Natural killer cell (primary cell): ENCODE measurements at regions not wholly inside any gene's neighbourhood (a gene's known extent, or its start where the extent isn't known, plus 50 kb on each side); places are given as distances from the start of the nearest gene placed in this dataset.

ENCODE experiments used
- ATAC-seq, 3 donors: fragments of 150-1000 bp in 2 of 3; fragments of 200-7000 bp in 1 of 3; cut with Tn5 transposase; 1 replicate in 1 of 3; 2 replicates in 2 of 3; pipeline ENCODE4 v1.10.0; 2021; ENCODE audit warnings: mild to moderate bottlenecking in 2 of 3, moderate library complexity in 2 of 3
- DNase-seq, 2 donors: peaks; one replicate each; pipeline versions ENCODE4 v3.0.0 to v3.0.0-alpha.2; 2013 to 2021; ENCODE audit warnings: mixed read lengths in 1 of 2
- H3K27ac ChIP-seq: one replicate; pipeline ENCODE4 v1.5.1; 2013; ENCODE audit warnings: mild to moderate bottlenecking, low read length
- H3K27me3 ChIP-seq: one replicate; pipeline ENCODE4 v1.6.1; 2013; ENCODE audit warnings: low read length; ENCODE audit not compliant: control insufficient read depth, insufficient read depth
- H3K36me3 ChIP-seq: one replicate; pipeline ENCODE4 v1.6.1; 2013; ENCODE audit warnings: low read length; ENCODE audit not compliant: control insufficient read depth, insufficient read depth
- H3K4me1 ChIP-seq: one replicate; pipeline ENCODE4 v1.6.1; 2013; ENCODE audit warnings: low read length; ENCODE audit not compliant: control insufficient read depth, insufficient read depth
- H3K4me3 ChIP-seq: one replicate; pipeline ENCODE4 v1.5.1; 2013; ENCODE audit warnings: low read length
- H3K9me3 ChIP-seq: one replicate; pipeline ENCODE4 v1.6.1; 2013; ENCODE audit warnings: low read length; ENCODE audit not compliant: control insufficient read depth, insufficient read depth
- H3K27ac Mint-ChIP-seq, 2 donors: one replicate each; pipeline ENCODE4 v1.8.0; 2022; ENCODE audit warnings: mild to moderate bottlenecking in 2 of 2, mixed read lengths in 2 of 2, moderate library complexity in 1 of 2
- H3K27me3 Mint-ChIP-seq, 2 donors: one replicate each; pipeline ENCODE4 v1.8.0; 2022; ENCODE audit warnings: low read depth in 2 of 2, mixed read lengths in 2 of 2
- H3K36me3 Mint-ChIP-seq: one replicate; pipeline ENCODE4 v1.8.0; 2022; ENCODE audit warnings: mixed read lengths
- H3K4me1 Mint-ChIP-seq, 2 donors: one replicate each; pipeline ENCODE4 v1.8.0; 2022; ENCODE audit warnings: mixed read lengths in 2 of 2
- H3K4me3 Mint-ChIP-seq: one replicate; pipeline ENCODE4 v1.8.0; 2022; ENCODE audit warnings: mild to moderate bottlenecking, moderate library complexity, mixed read lengths
- H3K9me3 Mint-ChIP-seq, 2 donors: one replicate each; pipeline ENCODE4 v1.8.0; 2022; ENCODE audit warnings: mixed read lengths in 2 of 2
- WGBS: methylation state at CpG from one replicate; pipeline ENCODE4 v1.1.7; 2013; ENCODE audit warnings: missing lambda C conversion rate; ENCODE audit not compliant: insufficient coverage; 5-methylcytosine and 5-hydroxymethylcytosine counted together
- intact Hi-C: fragments of 100-400 bp; cut with micrococcal nuclease; formaldehyde crosslinking; loops from one replicate; pipeline ENCODE4 v1.14.2; 2022
- TF ChIP-seq, protein P1 (sequence below): fragments of 200-600 bp; IDR thresholded peaks from one replicate; pipeline ENCODE4 v1.8.0; 2022; ENCODE audit warnings: antibody characterized with exemption

GRCh38 chr6:43865932-43866645 is 96.1 kb downstream of the VEGFA start:
- no peak for DNase-seq
- Mint-ChIP-seq H3K36me3 (no peaks in the 10 kb centered on the region), H3K27me3 (peaks cover 0 to 12% of the 10 kb centered on the region in 2 donors), H3K27ac (no peak overlapping the region), H3K9me3 (no peaks in the 10 kb centered on the region), H3K4me1 (no peaks in the 10 kb centered on the region), H3K4me3 (no peak overlapping the region)
- no peak for ATAC-seq
- no peak overlapping the region for H3K4me3 ChIP-seq
- intact Hi-C loops = no loop called here
- no peaks in the 10 kb centered on the region for H3K9me3 ChIP-seq
- TF ChIP-seq, protein P1, sequence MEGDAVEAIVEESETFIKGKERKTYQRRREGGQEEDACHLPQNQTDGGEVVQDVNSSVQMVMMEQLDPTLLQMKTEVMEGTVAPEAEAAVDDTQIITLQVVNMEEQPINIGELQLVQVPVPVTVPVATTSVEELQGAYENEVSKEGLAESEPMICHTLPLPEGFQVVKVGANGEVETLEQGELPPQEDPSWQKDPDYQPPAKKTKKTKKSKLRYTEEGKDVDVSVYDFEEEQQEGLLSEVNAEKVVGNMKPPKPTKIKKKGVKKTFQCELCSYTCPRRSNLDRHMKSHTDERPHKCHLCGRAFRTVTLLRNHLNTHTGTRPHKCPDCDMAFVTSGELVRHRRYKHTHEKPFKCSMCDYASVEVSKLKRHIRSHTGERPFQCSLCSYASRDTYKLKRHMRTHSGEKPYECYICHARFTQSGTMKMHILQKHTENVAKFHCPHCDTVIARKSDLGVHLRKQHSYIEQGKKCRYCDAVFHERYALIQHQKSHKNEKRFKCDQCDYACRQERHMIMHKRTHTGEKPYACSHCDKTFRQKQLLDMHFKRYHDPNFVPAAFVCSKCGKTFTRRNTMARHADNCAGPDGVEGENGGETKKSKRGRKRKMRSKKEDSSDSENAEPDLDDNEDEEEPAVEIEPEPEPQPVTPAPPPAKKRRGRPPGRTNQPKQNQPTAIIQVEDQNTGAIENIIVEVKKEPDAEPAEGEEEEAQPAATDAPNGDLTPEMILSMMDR = no peak
- no peaks in the 10 kb centered on the region for H3K36me3 ChIP-seq
- no peaks in the 10 kb centered on the region for H3K4me1 ChIP-seq
- 67% methylated on average over 12 of the region's 12 CpGs for WGBS
- no peaks in the 10 kb centered on the region for H3K27me3 ChIP-seq
- H3K27ac ChIP-seq = no peak overlapping the region

GRCh38 chr6:43865086-43865485 is 95.1 kb downstream of the VEGFA start:
- ATAC-seq (no peak), DNase-seq (no peak)
- Histone ChIP-seq H3K27ac (no peak overlapping the region), H3K27me3 (no peaks in the 10 kb centered on the region), H3K36me3 (no peaks in the 10 kb centered on the region), H3K4me3 (no peak overlapping the region), H3K9me3 (no peaks in the 10 kb centered on the region), H3K4me1 (no peaks in the 10 kb centered on the region)
- TF ChIP-seq, protein P1 = no peak
- 79% methylated on average over 4 of the region's 4 CpGs for WGBS
- intact Hi-C loops = no loop called here
- H3K4me1 Mint-ChIP-seq = no peaks in the 10 kb centered on the region
- no peak overlapping the region for H3K27ac Mint-ChIP-seq
- peaks cover 0 to 12% of the 10 kb centered on the region in 2 donors for H3K27me3 Mint-ChIP-seq
- H3K4me3 Mint-ChIP-seq = no peak overlapping the region
- H3K9me3 Mint-ChIP-seq = no peaks in the 10 kb centered on the region
- no peaks in the 10 kb centered on the region for H3K36me3 Mint-ChIP-seq

DNA sequence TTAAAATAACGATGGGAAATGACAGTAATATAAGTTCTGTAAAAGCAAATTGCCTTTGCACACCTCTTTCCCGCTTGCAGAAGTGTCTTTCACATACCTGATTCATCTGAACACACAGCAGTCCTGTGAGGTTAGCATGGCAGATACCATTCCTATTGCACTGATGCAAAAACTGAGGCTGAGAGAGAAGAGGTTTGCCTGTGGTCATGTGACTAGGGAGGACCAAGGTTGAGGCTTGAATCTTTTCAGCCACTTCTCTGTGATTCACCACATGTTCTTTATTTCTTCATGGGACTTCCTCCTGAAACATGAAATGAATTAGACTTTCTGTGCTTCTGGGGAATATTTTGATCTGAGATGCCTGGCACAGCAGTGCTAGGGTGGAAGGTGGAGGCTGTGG is 92.9 kb downstream of the VEGFA start:
- Histone ChIP-seq H3K4me1 (no peaks in the 10 kb centered on the region), H3K36me3 (no peaks in the 10 kb centered on the region), H3K27ac (no peak overlapping the region), H3K9me3 (no peaks in the 10 kb centered on the region), H3K27me3 (no peaks in the 10 kb centered on the region), H3K4me3 (no peak overlapping the region)
- WGBS = 85% methylated on average over 2 of the region's 2 CpGs
- H3K27ac Mint-ChIP-seq = no peak overlapping the region
- no peak overlapping the region for H3K4me3 Mint-ChIP-seq
- peaks cover 0 to 12% of the 10 kb centered on the region in 2 donors for H3K27me3 Mint-ChIP-seq
- no peaks in the 10 kb centered on the region for H3K4me1 Mint-ChIP-seq
- no peaks in the 10 kb centered on the region for H3K36me3 Mint-ChIP-seq
- DNase-seq = no peak
- intact Hi-C loops = no loop called here
- no peaks in the 10 kb centered on the region for H3K9me3 Mint-ChIP-seq
- ATAC-seq = no peak
- TF ChIP-seq, protein P1 = no peak
